Stimulated activated CD4-positive, alpha-beta T cell treated with anti-CD3 and anti-CD28 coated beads, Interleukin-12 subunit alpha, Interleukin-12 subunit beta, amount 100 ng/mL, for 24 hours (primary cell): ENCODE measurements at regions not wholly inside any gene's neighbourhood (a gene's known extent, or its start where the extent isn't known, plus 50 kb on each side); places are given as distances from the start of the nearest gene placed in this dataset.

Experiments
- DNase-seq, 2 experiments: peaks; one replicate each; pipeline ENCODE4 v3.0.0-alpha.2; 2020; ENCODE audit warnings: low read depth in 2 of 2

DNA sequence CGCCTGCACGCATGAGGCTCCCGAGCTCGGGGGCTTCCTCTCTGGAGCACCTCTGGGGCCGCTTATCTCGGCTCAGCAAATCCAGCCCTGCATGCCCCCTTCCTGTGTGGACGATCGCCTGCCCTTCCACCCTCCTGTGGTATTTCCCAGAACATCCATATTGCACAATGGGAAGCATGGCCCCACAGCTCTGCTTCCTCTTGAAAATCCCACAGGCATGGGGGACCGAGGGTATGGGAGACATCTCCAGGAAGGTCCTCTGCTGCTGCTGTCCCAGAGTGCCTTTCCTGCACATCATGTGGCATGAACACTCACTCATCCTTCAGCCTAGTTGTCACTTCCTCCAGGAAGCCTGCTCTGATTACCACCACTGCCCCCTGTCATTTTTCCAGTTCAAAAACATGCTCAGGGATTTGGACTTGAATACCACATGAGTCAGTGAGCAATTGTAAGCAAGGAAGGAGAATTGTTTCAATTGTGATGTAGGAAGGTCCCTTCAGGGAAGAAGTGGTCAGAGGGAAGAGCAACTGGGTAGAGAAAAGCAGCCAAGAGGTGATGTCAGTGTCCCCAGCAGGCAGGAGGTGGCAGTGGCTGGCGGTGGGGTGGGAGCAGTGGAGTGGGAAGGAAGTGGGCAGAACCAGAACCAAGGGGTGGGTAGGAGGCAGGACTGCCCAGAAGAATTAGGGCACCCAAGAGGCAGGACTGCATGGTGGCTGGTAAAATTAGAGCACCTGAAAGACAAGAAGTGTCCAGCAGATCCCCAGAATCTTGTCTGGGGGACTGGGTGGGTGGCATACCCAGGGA is 67.5 kb upstream of the ZMIZ1 start:
- DNase-seq: no peak

DNA sequence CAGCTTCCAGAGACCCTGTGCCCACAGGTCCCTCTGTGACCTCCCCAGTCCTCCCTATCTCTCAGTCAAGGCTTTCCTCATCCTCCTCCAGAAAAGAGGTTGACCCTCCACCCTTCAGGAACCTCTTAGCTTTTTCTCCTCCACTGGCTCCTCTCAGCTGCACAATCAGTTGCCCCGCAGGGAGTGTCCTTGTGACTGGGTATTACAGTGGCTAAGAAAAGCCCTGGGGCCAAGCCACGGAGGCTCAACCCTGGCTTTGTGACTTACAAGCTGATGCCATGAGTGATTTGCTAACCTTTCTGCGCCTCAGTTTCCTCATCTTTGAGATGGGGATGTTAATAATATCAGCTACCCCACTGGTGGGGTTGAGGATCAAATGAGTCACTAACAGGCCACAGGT is 66.4 kb upstream of the ZMIZ1 start:
- DNase-seq: no peak

- no peak for DNase-seq
These were observed 65.3 kb upstream of the ZMIZ1 start for GRCh38 chr10:79003183-79004100.

GRCh38 chr10:79004311-79004710 is 64.5 kb upstream of the ZMIZ1 start:
- no peak for DNase-seq

GRCh38 chr10:79005126-79005810 is 63.5 kb upstream of the ZMIZ1 start:
- DNase-seq: no peak

GRCh38 chr10:79007018-79007417 is 61.7 kb upstream of the ZMIZ1 start:
- DNase-seq: no peak

- DNase-seq: no peak
These were observed 61.1 kb upstream of the ZMIZ1 start for GRCh38 chr10:79007421-79008319.

GRCh38 chr10:79009145-79009544 is 59.6 kb upstream of the ZMIZ1 start:
- no peak for DNase-seq

DNA sequence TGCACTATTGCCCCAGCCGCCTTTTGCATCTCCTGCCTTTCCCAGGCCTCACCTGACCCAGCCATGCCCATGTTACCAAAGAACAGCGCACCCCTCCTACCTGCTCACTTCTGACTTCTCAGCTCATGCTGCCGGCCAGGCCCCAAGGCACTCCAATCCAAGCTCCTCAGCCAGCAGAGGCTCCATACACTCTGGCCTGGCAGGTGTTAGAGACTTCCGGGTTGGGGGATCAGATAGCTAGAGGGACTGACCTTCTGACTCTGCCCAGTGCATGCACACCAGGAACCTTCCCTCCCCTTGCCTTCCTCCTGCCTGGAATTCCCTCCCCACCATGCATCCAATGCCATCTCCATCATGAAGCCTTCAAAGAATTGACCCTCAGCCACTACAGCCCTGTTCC is 56.2 kb upstream of the ZMIZ1 start:
- DNase-seq: no peak

DNA sequence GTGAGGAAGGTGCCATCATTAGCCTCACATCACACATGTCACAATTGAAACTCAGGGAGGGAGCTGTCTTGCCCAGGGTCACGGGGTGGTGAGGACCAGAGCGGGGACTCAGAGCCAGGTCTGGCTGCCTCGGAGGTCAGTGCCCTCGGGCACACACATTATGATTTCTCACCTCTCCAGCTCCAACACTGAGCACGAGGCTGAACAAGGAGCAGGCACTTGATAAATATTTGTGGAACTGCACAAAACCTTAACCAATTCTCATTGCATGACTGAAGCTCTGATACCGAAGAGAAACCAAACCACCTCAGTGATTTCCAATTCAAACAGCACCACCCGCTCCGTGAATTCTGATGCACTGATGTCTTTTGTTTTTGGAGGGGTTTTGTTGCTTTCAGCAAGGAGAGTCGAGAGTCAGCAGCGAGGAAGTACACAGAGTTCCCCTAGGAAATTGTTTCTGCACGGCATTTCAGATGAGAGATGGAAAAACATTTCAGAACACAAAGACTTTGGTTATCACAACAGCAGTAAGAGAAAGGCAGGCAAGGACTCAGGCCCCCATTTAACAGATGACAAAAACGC is 55.3 kb upstream of the ZMIZ1 start:
- DNase-seq: no peak

GRCh38 chr10:79014796-79015195 is 54.0 kb upstream of the ZMIZ1 start:
- no peak for DNase-seq

- no peak for DNase-seq
These were observed 50.8 kb upstream of the ZMIZ1 start for GRCh38 chr10:79017882-79018520.

- DNase-seq: no peak
These were observed 50.2 kb upstream of the ZMIZ1 start for GRCh38 chr10:79018521-79019011.
